HG03175 (cell line): ENCODE measurements at regions not wholly inside any gene's neighbourhood (a gene's known extent, or its start where the extent isn't known, plus 50 kb on each side); places are given as distances from the start of the nearest gene placed in this dataset.
"Not testable (repeated sequence)": the region's sequence is repeated elsewhere in the genome, so short reads cannot be mapped to it uniquely, and the experiment has no call there.

Experiments used
- ATAC-seq: cut with Tn5 transposase; IDR thresholded peaks from one replicate; pipeline ENCODE4 v1.9.1; 2021; ENCODE audit warnings: mild to moderate bottlenecking, moderate library complexity; ENCODE audit not compliant: unreplicated experiment

GRCh38 chr6:16950825-16951495, 150.9 kb upstream of the STMND1 start:
- no peak for ATAC-seq

- ATAC-seq = no peak
Observed at GRCh38 chr6:16950302-16950701, 151.5 kb upstream of the STMND1 start.

- no peak for ATAC-seq
Observed at GRCh38 chr6:16949716-16950115, 152.1 kb upstream of the STMND1 start.

GRCh38 chr6:16948396-16948795, 153.5 kb upstream of the STMND1 start:
- no peak for ATAC-seq

GRCh38 chr6:16947375-16948015, 154.4 kb upstream of the STMND1 start:
- no peak for ATAC-seq

DNA sequence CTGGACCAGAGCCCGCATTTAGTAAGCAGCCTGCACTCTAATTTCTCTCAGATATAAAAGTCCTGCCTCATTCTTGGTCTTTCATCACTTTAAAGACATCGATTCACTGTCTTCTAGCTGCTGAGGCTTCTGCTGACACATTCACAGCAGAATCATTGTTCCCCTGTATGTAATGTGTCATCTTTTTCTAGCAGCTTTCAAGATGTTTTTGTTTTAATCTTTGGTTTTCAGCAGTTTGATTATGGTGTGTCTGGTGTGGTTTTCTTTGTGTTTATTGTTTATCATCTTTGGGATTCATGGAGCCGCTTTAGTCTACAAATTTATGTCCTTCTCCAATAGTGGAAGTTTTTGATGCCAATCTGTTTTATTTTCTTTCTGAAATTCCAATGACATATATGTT, 157.3 kb upstream of the STMND1 start:
- no peak for ATAC-seq

DNA sequence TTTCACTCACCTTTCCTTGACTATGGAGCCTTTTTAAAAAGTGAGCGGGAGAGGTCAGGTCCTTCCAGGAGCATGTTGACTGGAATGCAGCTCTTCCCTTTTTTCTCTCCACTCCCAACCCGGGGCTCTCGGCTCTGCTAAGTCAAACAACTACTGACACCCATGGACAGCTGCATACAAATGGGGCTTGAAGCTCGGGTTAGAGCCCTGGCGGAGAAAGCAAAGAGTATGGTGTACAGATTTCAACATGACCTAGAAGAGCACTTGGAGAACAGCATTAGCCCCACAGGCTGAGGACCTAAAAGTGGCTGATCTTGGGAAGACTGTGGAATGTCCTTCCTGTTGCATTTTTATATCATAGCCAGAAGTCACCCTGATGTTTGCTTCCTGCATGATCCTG, 162.0 kb upstream of the STMND1 start:
- ATAC-seq = no peak

DNA sequence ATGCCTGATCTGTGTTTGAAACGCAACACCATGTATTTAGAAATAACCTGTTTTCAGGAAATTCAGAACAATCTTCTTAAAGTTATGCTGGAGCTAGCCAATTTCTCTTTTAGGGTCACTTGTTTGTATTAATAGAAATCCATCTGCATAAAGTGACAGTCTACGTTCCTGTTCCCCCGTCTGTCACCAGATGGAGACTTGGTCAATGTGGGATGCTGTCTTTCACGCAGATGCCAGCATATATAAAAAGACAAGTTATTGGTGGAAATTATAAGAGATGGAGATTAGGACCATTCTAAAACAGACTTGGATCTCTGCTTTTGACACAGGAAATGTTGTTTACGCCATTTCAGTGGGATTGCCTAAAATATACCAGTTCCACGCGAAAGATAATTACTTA, 162.5 kb upstream of the STMND1 start:
- no peak for ATAC-seq

- no peak for ATAC-seq
Observed at GRCh38 chr6:16936893-16937292, 165.0 kb upstream of the STMND1 start.

DNA sequence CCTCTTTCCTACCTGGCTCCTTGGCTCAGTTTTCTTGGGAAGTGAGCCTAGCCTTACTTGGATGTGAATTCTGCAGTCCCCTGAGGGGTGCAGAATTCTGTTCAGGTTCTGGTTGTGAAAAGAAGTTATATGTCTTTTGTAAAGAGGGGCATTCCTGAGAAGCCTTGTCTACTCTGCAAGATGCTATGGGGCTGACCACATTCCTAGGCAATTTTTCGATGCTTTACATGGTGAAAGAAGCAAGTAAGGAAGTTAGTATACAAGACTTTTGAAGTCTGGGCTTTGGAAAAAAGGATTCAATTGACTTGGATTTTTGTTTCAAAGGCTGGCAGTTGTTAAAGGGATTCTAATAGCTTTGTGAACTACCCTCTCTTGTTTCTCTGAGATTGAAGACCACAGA, 167.9 kb upstream of the STMND1 start:
- no peak for ATAC-seq

DNA sequence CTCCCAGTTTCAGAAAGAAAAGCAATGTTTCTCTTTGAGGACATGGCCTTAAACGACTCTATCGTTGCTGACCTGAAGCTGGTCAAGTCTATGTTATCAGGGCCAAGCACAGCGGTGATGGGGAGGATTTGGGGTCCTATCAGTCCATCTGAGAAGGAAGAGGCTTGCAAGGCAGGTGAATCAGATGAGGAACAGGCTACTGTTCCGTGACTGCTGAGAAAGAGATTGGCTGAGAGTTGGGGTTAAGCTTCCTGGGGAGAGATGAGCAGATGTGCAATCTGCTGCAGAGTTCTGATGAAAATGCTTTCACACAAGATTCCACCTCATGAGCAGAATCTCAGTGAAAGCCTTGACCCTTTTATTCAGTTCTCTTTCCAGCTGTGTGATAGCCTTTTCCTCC, 168.3 kb upstream of the STMND1 start:
- ATAC-seq = no peak

DNA sequence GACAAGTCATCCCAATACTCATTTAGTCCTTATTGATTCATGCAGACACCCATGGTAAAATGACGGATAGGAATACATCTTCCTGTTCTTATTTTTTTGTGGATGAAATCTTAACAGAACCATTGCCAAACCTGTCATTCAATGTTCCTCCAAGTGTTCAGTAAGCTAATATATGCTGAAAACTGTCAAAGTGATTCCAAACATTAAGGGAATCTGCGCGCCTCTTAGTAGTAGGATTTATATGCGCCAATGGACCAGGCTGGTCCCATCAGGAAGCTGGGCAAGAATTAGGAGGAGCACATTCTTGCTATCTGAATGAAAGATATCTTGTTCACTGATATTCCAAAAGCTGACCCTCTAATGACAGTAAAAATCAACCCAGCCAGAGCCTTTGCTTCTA, 168.9 kb upstream of the STMND1 start:
- no peak for ATAC-seq

DNA sequence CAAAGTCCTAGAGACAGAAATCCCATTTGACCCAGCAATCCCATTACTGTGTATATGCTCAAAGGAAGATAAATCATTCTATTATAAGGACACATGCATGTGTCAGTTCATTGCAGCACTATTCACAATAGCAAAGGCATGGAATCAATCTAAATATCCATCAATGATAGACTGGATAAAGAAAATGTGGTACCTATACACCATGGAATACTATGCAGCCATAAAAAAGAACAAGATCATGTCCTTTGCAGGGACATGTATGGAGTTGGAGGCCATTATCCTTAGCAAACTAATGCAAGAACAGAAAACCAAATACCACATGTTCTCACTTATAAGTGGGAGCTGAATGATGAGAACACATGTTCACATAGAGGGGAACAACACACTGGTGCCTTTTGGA, 169.8 kb upstream of the ATXN1 start:
- not testable (repeated sequence) for ATAC-seq

GRCh38 chr6:16930432-16930831, 169.2 kb upstream of the ATXN1 start:
- ATAC-seq = no peak

- ATAC-seq = no peak
Observed at GRCh38 chr6:16929809-16930208, 168.5 kb upstream of the ATXN1 start.

DNA sequence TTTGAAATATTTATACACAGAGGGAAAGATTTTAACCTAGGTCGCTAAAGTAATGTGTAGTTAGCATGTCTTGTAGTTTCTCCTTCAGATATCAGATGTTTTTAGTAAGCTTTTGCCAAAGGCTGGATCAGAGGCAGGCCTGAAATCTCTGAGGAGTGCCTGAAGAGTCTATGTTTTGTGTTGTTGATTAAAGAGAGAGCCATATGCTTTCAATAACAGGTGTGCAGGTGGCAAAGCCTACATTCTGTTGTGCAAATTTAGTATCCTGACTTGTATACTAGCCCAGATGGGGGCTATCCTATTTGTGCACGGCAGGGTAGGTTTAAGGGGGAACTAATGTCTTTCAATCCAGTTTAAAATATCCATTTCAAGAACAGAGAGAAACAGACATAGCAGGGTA, 167.1 kb upstream of the ATXN1 start:
- ATAC-seq = no peak

GRCh38 chr6:16927205-16927604, 165.9 kb upstream of the ATXN1 start:
- ATAC-seq = no peak

DNA sequence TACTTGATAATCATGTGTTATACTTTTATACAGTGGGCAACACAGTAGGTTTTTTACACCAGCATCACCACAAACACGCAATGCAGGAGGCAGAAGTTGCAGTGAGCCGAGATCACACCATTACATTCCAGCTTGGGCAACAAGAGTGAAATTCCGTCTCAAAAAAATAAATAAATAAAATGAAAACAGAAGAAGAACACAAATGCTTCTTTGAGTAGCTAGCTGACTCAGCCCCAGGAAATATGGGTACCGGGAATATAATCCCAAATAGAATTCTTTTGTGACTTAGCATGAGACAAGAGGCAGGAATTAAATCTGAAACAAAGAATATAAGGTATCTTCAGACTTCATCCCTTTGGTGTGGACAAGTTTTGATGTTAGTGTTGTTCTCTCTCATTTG, 164.2 kb upstream of the ATXN1 start:
- ATAC-seq = no peak

DNA sequence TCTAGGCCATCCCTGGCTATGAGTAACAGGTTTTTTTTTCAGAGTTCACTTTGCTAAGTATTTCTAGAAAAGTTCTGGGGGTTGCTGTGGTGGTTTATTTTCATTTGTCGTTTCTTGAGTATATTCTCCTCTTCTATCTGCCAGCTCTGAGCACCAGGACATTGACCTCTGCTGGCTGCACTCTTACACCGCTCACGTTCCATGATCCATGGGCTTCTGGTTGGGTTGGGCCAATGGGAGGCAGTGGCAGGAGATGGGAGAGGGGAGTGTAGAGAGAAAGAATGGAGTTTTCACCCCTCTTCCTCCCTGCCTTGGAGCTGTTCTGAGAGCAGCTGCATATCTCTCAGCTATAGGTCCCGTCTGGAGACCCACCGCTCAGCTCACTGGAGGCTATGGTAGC, 161.0 kb upstream of the ATXN1 start:
- no peak for ATAC-seq

GRCh38 chr6:16921399-16922110, 160.3 kb upstream of the ATXN1 start:
- no peak for ATAC-seq

GRCh38 chr6:16918586-16918985, 157.3 kb upstream of the ATXN1 start:
- no peak for ATAC-seq

DNA sequence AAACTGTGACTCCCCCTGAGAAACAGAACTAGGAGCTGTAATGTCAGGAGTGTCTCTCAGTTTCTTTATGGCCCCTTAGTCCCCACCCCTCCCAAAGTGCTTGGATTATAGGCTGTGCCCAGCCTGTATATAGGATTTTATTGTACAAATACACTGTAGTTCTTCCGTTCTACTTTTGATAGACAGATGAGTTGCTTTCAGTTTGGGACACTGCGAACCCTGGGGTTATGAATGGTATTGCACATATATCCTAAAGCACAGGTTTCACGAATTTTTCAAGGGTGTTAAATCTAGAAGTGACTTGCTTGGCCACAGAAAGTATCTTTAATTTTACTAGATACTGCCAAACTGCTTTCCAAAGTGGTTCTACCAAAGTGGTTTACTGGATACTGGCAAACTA, 152.9 kb upstream of the ATXN1 start:
- no peak for ATAC-seq
